Right atrium auricular region (tissue), 2 donors: ENCODE measurements at regions not wholly inside any gene's neighbourhood (a gene's known extent, or its start where the extent isn't known, plus 50 kb on each side); places are given as distances from the start of the nearest gene placed in this dataset.
"Not testable (repeated sequence)": the region's sequence is repeated elsewhere in the genome, so short reads cannot be mapped to it uniquely, and the experiment has no call there.

Experiments
- DNase-seq: peaks from one replicate; pipeline ENCODE4 v3.0.0-alpha.2; 2019; ENCODE audit warnings: low spot score
- H3K27ac ChIP-seq, 2 donors: fragments of 200-600 bp; sonication (generic); 1 replicate in 1 of 2; 2 replicates in 1 of 2; pipeline ENCODE4 v1.5.1; 2016 to 2019
- H3K27me3 ChIP-seq, 2 donors: fragments of 200-600 bp; sonication (generic); one replicate each; pipeline versions ENCODE4 v1.5.1 to v1.6.0; 2017 to 2019
- H3K36me3 ChIP-seq: fragments of 200-600 bp; sonication (generic); one replicate; pipeline ENCODE4 v1.5.1; 2016
- H3K4me1 ChIP-seq, 2 donors: fragments of 200-600 bp; sonication (generic); one replicate each; pipeline versions ENCODE4 v1.5.1 to v1.6.0; 2017 to 2019
- H3K4me3 ChIP-seq, 2 donors: fragments of 200-600 bp; sonication (generic); 1 replicate in 1 of 2; 2 replicates in 1 of 2; pipeline ENCODE4 v1.5.1; 2017 to 2019; ENCODE audit warnings: mild to moderate bottlenecking in 1 of 2, moderate library complexity in 1 of 2
- H3K9me3 ChIP-seq, 2 donors: fragments of 200-600 bp; sonication (generic); one replicate each; pipeline ENCODE4 v1.5.1; 2019
- CTCF ChIP-seq, 2 donors: fragments of 200-600 bp; sonication (generic); IDR thresholded peaks; one replicate each; pipeline ENCODE4 v1.5.1; 2019; ENCODE audit warnings: antibody characterized with exemption in 2 of 2

DNA sequence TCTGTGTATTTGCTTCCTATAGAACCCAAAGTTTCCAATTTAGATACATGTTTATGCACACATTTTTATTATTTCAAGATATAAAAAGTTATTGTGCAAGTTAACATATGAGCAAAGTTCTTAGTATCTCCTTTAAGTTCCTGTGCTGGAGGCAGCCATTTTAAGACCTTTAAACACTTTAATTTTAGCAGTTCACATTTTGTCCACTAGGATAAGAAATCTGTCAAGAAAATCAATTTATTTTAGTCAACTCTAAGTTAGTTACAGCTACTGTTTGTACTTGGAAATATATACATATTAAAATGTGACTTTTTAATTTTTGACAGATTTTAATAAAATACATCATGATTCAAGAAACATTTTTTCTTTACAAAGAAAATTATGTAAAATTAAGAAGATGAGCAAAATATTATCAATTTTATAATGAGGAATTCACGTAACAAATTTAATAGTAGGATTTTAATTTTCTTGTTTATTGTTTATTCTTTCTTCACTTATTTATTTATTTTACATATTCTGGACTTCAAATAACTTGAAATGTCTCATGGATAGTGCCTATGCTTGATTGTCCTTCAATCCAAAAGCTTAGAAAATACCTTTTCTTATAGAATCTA is 402.6 kb upstream of the GBE1 start:
- no peak overlapping the region for H3K27ac ChIP-seq
- no peak for DNase-seq
- TF ChIP-seq CTCF (IDR thresholded peaks at IDR 0.05): peak in 1 of 2 donors; percentile 47
- no peaks in the 10 kb centered on the region for H3K9me3 ChIP-seq
- no peaks in the 10 kb centered on the region for H3K36me3 ChIP-seq
- H3K4me1 ChIP-seq: no peaks in the 10 kb centered on the region
- no peak overlapping the region for H3K4me3 ChIP-seq
- no peaks in the 10 kb centered on the region for H3K27me3 ChIP-seq

DNA sequence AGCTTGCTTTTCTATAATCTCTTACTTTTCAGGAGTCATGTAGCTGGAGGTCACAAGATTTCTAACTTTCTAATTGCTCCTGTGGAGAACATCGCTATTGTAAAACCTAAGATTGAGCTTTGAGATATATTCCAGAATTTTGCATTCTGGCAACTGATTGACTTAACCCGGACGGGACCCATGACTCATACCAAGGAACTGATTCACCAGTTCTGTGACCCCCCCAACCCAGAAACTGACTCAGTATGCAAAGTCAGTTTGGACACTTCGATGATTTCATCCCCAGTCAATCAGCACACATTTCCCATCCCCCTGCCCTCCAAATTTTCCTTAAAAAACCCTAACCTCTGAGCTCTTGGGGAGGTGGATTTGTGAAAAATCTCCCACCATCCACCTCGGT is 396.5 kb upstream of the GBE1 start:
- no peak for TF ChIP-seq CTCF (IDR thresholded peaks at IDR 0.05)
- H3K27ac ChIP-seq: no peak overlapping the region
- H3K36me3 ChIP-seq: no peaks in the 10 kb centered on the region
- H3K4me1 ChIP-seq: no peaks in the 10 kb centered on the region
- DNase-seq: no peak
- no peaks in the 10 kb centered on the region for H3K9me3 ChIP-seq
- no peak overlapping the region for H3K4me3 ChIP-seq
- H3K27me3 ChIP-seq: no peaks in the 10 kb centered on the region

- not testable (repeated sequence) for H3K9me3 ChIP-seq, H3K27me3 ChIP-seq, H3K27ac ChIP-seq, DNase-seq, H3K4me3 ChIP-seq, H3K4me1 ChIP-seq, H3K36me3 ChIP-seq
Measured at GRCh38 chr3:82153892-82154291, 392.4 kb upstream of the GBE1 start.

- no peak overlapping the region for H3K27ac ChIP-seq
- no peaks in the 10 kb centered on the region for H3K36me3 ChIP-seq
- no peak for DNase-seq
- H3K9me3 ChIP-seq: no peaks in the 10 kb centered on the region
- no peaks in the 10 kb centered on the region for H3K27me3 ChIP-seq
- TF ChIP-seq CTCF (IDR thresholded peaks at IDR 0.05): no peak
- H3K4me3 ChIP-seq: no peak overlapping the region
- no peaks in the 10 kb centered on the region for H3K4me1 ChIP-seq
Measured at GRCh38 chr3:82145742-82146141, 384.3 kb upstream of the GBE1 start.

DNA sequence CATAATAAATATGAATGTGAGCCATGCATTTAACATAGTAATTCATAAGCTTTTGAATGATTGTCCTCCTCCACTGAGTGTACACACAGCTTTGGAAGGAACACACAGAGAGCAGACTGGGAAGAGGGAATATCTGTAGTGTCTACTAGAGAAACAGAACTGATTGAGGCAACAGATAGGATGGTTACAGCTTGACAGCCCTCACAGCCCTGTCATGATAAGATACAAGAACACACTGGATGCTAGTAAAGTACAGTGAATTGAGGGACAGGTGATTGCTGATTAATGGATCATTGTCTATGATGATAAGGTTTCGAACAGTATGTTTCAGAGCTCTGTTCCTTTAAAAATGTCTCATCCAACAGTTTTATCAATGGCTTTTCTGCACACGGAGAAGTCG is 383.4 kb upstream of the GBE1 start:
- Histone ChIP-seq H3K36me3 (no peaks in the 10 kb centered on the region), H3K27ac (no peak overlapping the region), H3K4me1 (no peaks in the 10 kb centered on the region), H3K27me3 (no peaks in the 10 kb centered on the region), H3K9me3 (no peaks in the 10 kb centered on the region), H3K4me3 (no peak overlapping the region)
- no peak for TF ChIP-seq CTCF (IDR thresholded peaks at IDR 0.05)
- DNase-seq: no peak

DNA sequence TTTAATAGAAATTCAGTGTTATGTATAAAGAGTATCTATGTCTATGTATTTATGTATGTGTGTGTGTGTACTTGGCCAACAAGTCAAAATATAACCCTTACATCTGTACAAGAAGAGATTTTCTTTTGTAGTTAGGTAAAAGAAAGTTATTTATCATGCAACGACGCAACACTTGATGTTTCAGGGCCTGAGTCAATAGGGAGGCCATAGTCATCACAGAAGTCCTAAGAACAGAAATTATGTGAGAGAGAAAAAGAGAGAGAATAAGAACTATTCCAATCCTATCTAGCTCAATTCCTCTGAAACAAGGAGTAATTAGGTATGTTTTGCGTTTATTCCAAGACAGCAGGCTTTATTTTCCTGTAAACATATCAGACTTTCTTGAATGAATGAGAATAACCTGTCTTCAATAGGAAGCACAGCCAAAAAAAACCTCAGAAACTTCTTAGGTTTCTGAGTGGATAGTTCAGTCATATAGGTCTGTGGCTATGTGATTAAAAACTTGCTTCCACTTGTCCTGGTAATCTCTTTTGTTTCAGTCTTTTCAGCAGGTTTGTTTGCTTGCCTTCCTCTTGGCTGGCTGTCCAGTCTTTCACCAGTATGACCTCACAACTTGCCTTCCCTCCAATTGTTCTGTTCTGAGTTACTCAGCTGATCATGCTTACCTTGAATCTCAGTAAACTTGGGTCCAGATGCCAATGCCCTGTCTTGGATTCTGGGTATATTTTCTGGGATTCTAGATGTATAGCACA is 382.4 kb upstream of the GBE1 start:
- Histone ChIP-seq H3K27me3 (no peaks in the 10 kb centered on the region), H3K4me3 (no peak overlapping the region), H3K27ac (no peak overlapping the region), H3K9me3 (peaks cover 0 to 2% of the 10 kb centered on the region in 2 donors), H3K4me1 (no peaks in the 10 kb centered on the region), H3K36me3 (no peaks in the 10 kb centered on the region)
- no peak for DNase-seq
- TF ChIP-seq CTCF (IDR thresholded peaks at IDR 0.05): no peak
